PC-3 (cell line): ENCODE measurements at regions not wholly inside any gene's neighbourhood (a gene's known extent, or its start where the extent isn't known, plus 50 kb on each side); places are given as distances from the start of the nearest gene placed in this dataset.

ENCODE experiments used
- ATAC-seq: fragments of 200-7000 bp; cut with Tn5 transposase; 2 replicates; pipeline ENCODE4 v1.9.1; 2020; ENCODE audit warnings: mild to moderate bottlenecking, moderate library complexity
- BruUV-seq: library from RNA; stranded (reverse); fragments of 400-500 nt; replicated peaks from 2 replicates; lab custom pipeline; 2021; lab: Mats Ljungman, UMichigan
- CTCF ChIA-PET: fragments of 300-600 bp; sonication (Branson Sonifier 250); formaldehyde crosslinking; loops from one replicate; lab custom pipeline; 2022; ENCODE audit warnings: antibody characterized with exemption; lab: Charles Lee
- POLR2A ChIA-PET: fragments of 300-600 bp; sonication (Branson Sonifier 250); formaldehyde crosslinking; loops from one replicate; lab custom pipeline; 2022; ENCODE audit warnings: antibody characterized with exemption; ENCODE audit not compliant: unreplicated experiment; lab: Charles Lee
- DNase-seq: peaks from one replicate; pipeline ENCODE4 v3.0.0-alpha.2; 2015
- H2AFZ ChIP-seq: fragments of 300-600 bp; sonication (generic); 2 replicates; pipeline ENCODE4 v1.6.0; 2016; ENCODE audit warnings: antibody characterized with exemption, low read length
- H3F3A ChIP-seq: fragments of 300-600 bp; sonication (generic); one replicate; pipeline ENCODE4 v1.6.0; 2017; ENCODE audit warnings: antibody characterized with exemption, low read length, control low read depth, mild to moderate bottlenecking; ENCODE audit not compliant: unreplicated experiment
- H3K27ac ChIP-seq: fragments of 300-600 bp; sonication (generic); 2 replicates; pipeline ENCODE4 v1.5.1; 2016; ENCODE audit warnings: mild to moderate bottlenecking, low read length
- H3K27me3 ChIP-seq: fragments of 300-600 bp; sonication (generic); 2 replicates; pipeline ENCODE4 v1.6.1; 2016; ENCODE audit warnings: low read length, mixed read lengths
- H3K36me3 ChIP-seq: fragments of 300-600 bp; sonication (generic); 2 replicates; pipeline ENCODE4 v1.6.1; 2016; ENCODE audit warnings: low read depth, mixed run types, low read length, mixed read lengths
- H3K4me1 ChIP-seq: fragments of 300-600 bp; sonication (generic); 2 replicates; pipeline ENCODE4 v1.5.1; 2016; ENCODE audit warnings: low read length; ENCODE audit not compliant: insufficient read depth
- H3K4me2 ChIP-seq: fragments of 300-600 bp; sonication (generic); 2 replicates; pipeline ENCODE4 v1.6.0; 2016; ENCODE audit warnings: low read length
- H3K4me3 ChIP-seq: fragments of 300-600 bp; sonication (generic); 2 replicates; pipeline ENCODE4 v1.5.1; 2016; ENCODE audit warnings: mild to moderate bottlenecking, low read length, mixed read lengths
- H3K79me2 ChIP-seq: fragments of 300-600 bp; sonication (generic); 2 replicates; pipeline ENCODE4 v1.6.1; 2017; ENCODE audit warnings: low read length, mixed read lengths
- H3K9ac ChIP-seq: fragments of 300-600 bp; sonication (generic); 2 replicates; pipeline ENCODE4 v1.6.0; 2016; ENCODE audit warnings: mild to moderate bottlenecking, low read length
- H3K9me2 ChIP-seq: fragments of 300-600 bp; sonication (generic); replicated peaks from 2 replicates; pipeline ENCODE4 v1.6.1; 2016; ENCODE audit warnings: mixed run types, low read length, mixed read lengths
- H3K9me3 ChIP-seq: fragments of 300-600 bp; sonication (generic); 2 replicates; pipeline ENCODE4 v1.6.1; 2016; ENCODE audit warnings: low read length, mixed read lengths
- H4K20me1 ChIP-seq: fragments of 300-600 bp; sonication (generic); 2 replicates; pipeline ENCODE4 v1.6.1; 2016; ENCODE audit warnings: low read length, mixed read lengths
- EZH2 ChIP-seq: fragments of 300-600 bp; sonication (generic); IDR thresholded peaks from one replicate; pipeline ENCODE4 v1.6.1; 2017; ENCODE audit warnings: antibody characterized with exemption, mild to moderate bottlenecking, low read length; ENCODE audit not compliant: unreplicated experiment
- EZH2phosphoT487 ChIP-seq: fragments of 300-600 bp; sonication (generic); IDR thresholded peaks from 2 replicates; pipeline ENCODE4 v1.6.1; 2018; ENCODE audit warnings: mild to moderate bottlenecking, antibody characterized with exemption, low read length, borderline replicate concordance
- intact Hi-C: fragments of 100-400 bp; cut with micrococcal nuclease; formaldehyde crosslinking; loops from 2 replicates; pipeline ENCODE4 v1.9.0; 2023
- TF ChIP-seq, protein P1 (sequence below): fragments of 300-600 bp; sonication (generic); conservative IDR thresholded peaks from 2 replicates; pipeline ENCODE4 v1.5.1; 2017; ENCODE audit warnings: antibody characterized with exemption, low read depth, mild to moderate bottlenecking, low read length

GRCh38 chr16:26212599-26212998, 520.8 kb downstream of the HS3ST4 start:
- H3K4me3 ChIP-seq: no peak overlapping the region
- no peak overlapping the region for H2AFZ ChIP-seq
- no peaks in the 10 kb centered on the region for H3K79me2 ChIP-seq
- no peaks in the 10 kb centered on the region for H3K9me2 ChIP-seq
- ChIA-PET POLR2A (no interaction called here), CTCF (no interaction called here)
- H3K27ac ChIP-seq: no peak overlapping the region
- DNase-seq (no peak), ATAC-seq (no peak)
- no peaks in the 10 kb centered on the region for H3K36me3 ChIP-seq
- no peak overlapping the region for H3K4me2 ChIP-seq
- H3F3A ChIP-seq: no peaks in the 10 kb centered on the region
- no peak overlapping the region for H3K9ac ChIP-seq
- TF ChIP-seq EZH2 (no peak), EZH2phosphoT487 (no peak)
- TF ChIP-seq, protein P1, sequence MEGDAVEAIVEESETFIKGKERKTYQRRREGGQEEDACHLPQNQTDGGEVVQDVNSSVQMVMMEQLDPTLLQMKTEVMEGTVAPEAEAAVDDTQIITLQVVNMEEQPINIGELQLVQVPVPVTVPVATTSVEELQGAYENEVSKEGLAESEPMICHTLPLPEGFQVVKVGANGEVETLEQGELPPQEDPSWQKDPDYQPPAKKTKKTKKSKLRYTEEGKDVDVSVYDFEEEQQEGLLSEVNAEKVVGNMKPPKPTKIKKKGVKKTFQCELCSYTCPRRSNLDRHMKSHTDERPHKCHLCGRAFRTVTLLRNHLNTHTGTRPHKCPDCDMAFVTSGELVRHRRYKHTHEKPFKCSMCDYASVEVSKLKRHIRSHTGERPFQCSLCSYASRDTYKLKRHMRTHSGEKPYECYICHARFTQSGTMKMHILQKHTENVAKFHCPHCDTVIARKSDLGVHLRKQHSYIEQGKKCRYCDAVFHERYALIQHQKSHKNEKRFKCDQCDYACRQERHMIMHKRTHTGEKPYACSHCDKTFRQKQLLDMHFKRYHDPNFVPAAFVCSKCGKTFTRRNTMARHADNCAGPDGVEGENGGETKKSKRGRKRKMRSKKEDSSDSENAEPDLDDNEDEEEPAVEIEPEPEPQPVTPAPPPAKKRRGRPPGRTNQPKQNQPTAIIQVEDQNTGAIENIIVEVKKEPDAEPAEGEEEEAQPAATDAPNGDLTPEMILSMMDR: no peak
- H4K20me1 ChIP-seq: no peaks in the 10 kb centered on the region
- no peaks in the 10 kb centered on the region for H3K9me3 ChIP-seq
- intact Hi-C loops: no loop called here
- no peaks in the 10 kb centered on the region for H3K27me3 ChIP-seq
- no TSS peak for BruUV-seq
- H3K4me1 ChIP-seq: no peaks in the 10 kb centered on the region

DNA sequence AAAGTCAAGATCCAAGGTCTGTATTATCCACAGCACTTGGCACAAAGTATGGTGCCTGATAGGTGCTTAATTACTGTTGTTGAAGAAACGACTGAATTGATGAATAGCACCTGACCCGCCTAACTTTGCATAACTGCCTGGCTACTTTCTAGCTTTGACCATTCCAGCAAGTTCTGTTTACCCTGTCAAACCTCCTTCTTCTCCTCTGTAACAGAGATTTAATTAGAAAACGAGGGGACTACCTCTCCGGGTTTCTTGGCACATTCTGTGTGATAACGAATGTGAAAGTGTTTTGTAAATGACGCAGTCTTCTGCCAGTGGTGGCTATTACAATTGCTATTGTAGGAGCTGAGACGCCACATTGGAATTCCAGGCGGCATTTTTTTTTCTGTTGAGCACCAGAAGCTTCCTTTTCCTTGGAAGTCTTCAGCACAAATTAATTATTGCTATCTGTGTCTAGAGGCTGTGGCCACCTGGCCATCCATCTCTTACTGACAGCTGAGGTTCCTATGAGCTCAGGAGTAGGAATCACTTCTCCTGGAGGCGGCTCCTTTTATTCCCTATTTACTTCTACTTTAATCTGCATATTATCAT, 522.9 kb downstream of the HS3ST4 start:
- Histone ChIP-seq H3K27ac (no peak overlapping the region), H3K79me2 (no peaks in the 10 kb centered on the region), H3K9me3 (no peaks in the 10 kb centered on the region), H2AFZ (no peak overlapping the region), H3K4me2 (no peak overlapping the region), H4K20me1 (no peaks in the 10 kb centered on the region), H3K36me3 (no peaks in the 10 kb centered on the region), H3K4me3 (no peak overlapping the region), H3K9ac (no peak overlapping the region), H3F3A (no peaks in the 10 kb centered on the region), H3K27me3 (no peaks in the 10 kb centered on the region), H3K4me1 (no peaks in the 10 kb centered on the region), H3K9me2 (no peaks in the 10 kb centered on the region)
- POLR2A ChIA-PET: no interaction called here
- TF ChIP-seq EZH2phosphoT487: no peak
- TF ChIP-seq, protein P1: no peak
- no peak for TF ChIP-seq EZH2
- no TSS peak for BruUV-seq
- CTCF ChIA-PET: no interaction called here
- no peak for ATAC-seq
- intact Hi-C loops: no loop called here
- DNase-seq: no peak

DNA sequence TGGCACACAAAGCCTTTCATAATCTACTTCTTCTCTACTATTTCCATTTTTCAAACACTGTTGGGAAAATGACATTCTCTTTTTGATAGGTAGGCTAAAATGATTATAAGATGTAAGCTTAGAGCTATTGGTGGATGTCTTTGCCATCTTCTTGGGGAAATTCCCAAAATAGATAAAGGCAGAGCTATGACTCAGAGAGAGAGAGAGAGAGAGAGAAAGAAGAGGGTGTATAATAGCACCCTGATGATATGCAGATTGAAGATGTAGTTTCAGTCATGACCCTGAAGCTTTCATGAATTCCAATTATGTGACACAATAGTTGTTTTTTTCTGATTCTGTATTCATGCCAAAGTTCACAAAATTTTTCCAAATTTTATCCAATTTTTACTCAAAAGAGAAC, 529.1 kb downstream of the HS3ST4 start:
- intact Hi-C loops: no loop called here
- Histone ChIP-seq H3K9ac (no peak overlapping the region), H3K9me3 (no peaks in the 10 kb centered on the region), H3K36me3 (no peaks in the 10 kb centered on the region), H2AFZ (no peak overlapping the region), H3K79me2 (no peaks in the 10 kb centered on the region), H3F3A (no peaks in the 10 kb centered on the region), H3K27me3 (no peaks in the 10 kb centered on the region), H3K4me3 (no peak overlapping the region), H4K20me1 (no peaks in the 10 kb centered on the region), H3K4me2 (no peak overlapping the region), H3K27ac (no peak overlapping the region), H3K4me1 (no peaks in the 10 kb centered on the region), H3K9me2 (no peaks in the 10 kb centered on the region)
- DNase-seq (no peak), ATAC-seq (no peak)
- POLR2A ChIA-PET: no interaction called here
- no TSS peak for BruUV-seq
- TF ChIP-seq EZH2phosphoT487: no peak
- TF ChIP-seq, protein P1: no peak
- TF ChIP-seq EZH2: no peak
- CTCF ChIA-PET: no interaction called here
